Panc1 (cell line): ENCODE measurements at regions not wholly inside any gene's neighbourhood (a gene's known extent, or its start where the extent isn't known, plus 50 kb on each side); places are given as distances from the start of the nearest gene placed in this dataset.
"Not testable (repeated sequence)": the region's sequence is repeated elsewhere in the genome, so short reads cannot be mapped to it uniquely, and the experiment has no call there.

Experiments used
- ATAC-seq: fragments of 200-7000 bp; cut with Tn5 transposase; 2 replicates; pipeline ENCODE4 v1.9.1; 2020; ENCODE audit warnings: mild to moderate bottlenecking, moderate library complexity
- BruUV-seq: library from RNA; stranded (reverse); fragments of 400-500 nt; replicated peaks from 2 replicates; lab custom pipeline; 2021; lab: Mats Ljungman, UMichigan
- CTCF ChIA-PET: fragments of 300-600 bp; sonication (Branson Sonifier 250); formaldehyde crosslinking; loops from one replicate; lab custom pipeline; 2022; ENCODE audit warnings: antibody characterized with exemption; lab: Charles Lee
- POLR2A ChIA-PET: fragments of 300-600 bp; sonication (Branson Sonifier 250); formaldehyde crosslinking; loops from one replicate; lab custom pipeline; 2022; ENCODE audit warnings: antibody characterized with exemption; lab: Charles Lee
- DNase-seq: peaks from one replicate; pipeline ENCODE4 v3.0.0-alpha.2; 2010; ENCODE audit warnings: low read depth, low spot score
- H3K27ac ChIP-seq: 2 replicates; pipeline ENCODE4 v1.5.1; 2011; ENCODE audit warnings: mild to moderate bottlenecking, low read length, inconsistent platforms
- H3K27me3 ChIP-seq: fragments of 200-500 bp; sonication (Bioruptor generic); 2 replicates; pipeline ENCODE4 v1.6.0; 2014; ENCODE audit warnings: low read length, inconsistent platforms; ENCODE audit not compliant: control insufficient read depth, insufficient read depth
- H3K36me3 ChIP-seq: fragments of 200-500 bp; sonication (Bioruptor generic); 2 replicates; pipeline ENCODE4 v1.5.1; 2014; ENCODE audit warnings: inconsistent platforms, mild to moderate bottlenecking, low read length, moderate library complexity; ENCODE audit not compliant: control insufficient read depth, insufficient read depth
- H3K4me1 ChIP-seq: 2 replicates; pipeline ENCODE4 v1.5.1; 2011; ENCODE audit warnings: inconsistent platforms, mild to moderate bottlenecking, low read length, moderate library complexity; ENCODE audit not compliant: control insufficient read depth, insufficient read depth
- H3K4me3 ChIP-seq, 2 experiments: 2 replicates each; pipeline ENCODE4 v1.5.1; 2011 to 2012; ENCODE audit warnings: low read depth in 2 of 2, low read length in 2 of 2, mild to moderate bottlenecking in 2 of 2, inconsistent platforms in 1 of 2, moderate library complexity in 1 of 2
- H3K9me3 ChIP-seq: fragments of 200-500 bp; sonication (Bioruptor generic); 2 replicates; pipeline ENCODE4 v1.5.1; 2014; ENCODE audit warnings: low read depth, mild to moderate bottlenecking, inconsistent platforms, low read length, moderate library complexity; ENCODE audit not compliant: control insufficient read depth, insufficient read depth
- POLR2AphosphoS5 ChIP-seq: IDR thresholded peaks from 2 replicates; pipeline ENCODE4 v1.6.1; 2012; ENCODE audit warnings: mild to moderate bottlenecking, low read depth, low read length, moderate library complexity
- SIN3A ChIP-seq: IDR thresholded peaks from 2 replicates; pipeline ENCODE4 v1.6.1; 2012; ENCODE audit warnings: low read depth, mild to moderate bottlenecking, low read length, moderate library complexity, borderline replicate concordance; ENCODE audit not compliant: insufficient read depth
- TCF7L2 ChIP-seq: IDR thresholded peaks from 2 replicates; pipeline ENCODE4 v1.6.1; 2011; ENCODE audit warnings: mild to moderate bottlenecking, low read depth, low read length, inconsistent platforms
- in situ Hi-C: cut with HindIII; loops from 2 replicates; pipeline ENCODE4 v1.10.0; 2016; ENCODE audit warnings: low sequenced_read_pairs, low pct_unique_long_range_greater_than_20kb
- intact Hi-C: fragments of 100-400 bp; cut with micrococcal nuclease; formaldehyde crosslinking; loops from one replicate; pipeline ENCODE4 v1.10.0; 2022; ENCODE audit not compliant: unreplicated experiment
- TF ChIP-seq, protein P1 (sequence below), 2 experiments: IDR thresholded peaks; 2 replicates each; pipeline ENCODE4 v1.6.1; 2011 to 2012; ENCODE audit warnings: low read depth in 2 of 2, control low read depth in 1 of 2, low read length in 1 of 2, mild to moderate bottlenecking in 1 of 2, moderate library complexity in 1 of 2; ENCODE audit not compliant: insufficient read depth in 1 of 2
- TF ChIP-seq, protein P2 (sequence below): fragments of 450-650 bp; IDR thresholded peaks from 2 replicates; pipeline ENCODE4 v1.5.1; 2017; ENCODE audit warnings: mild to moderate bottlenecking

- Histone ChIP-seq H3K27ac (no peak overlapping the region), H3K27me3 (no peaks in the 10 kb centered on the region), H3K4me1 (no peaks in the 10 kb centered on the region), H3K9me3 (no peaks in the 10 kb centered on the region), H3K4me3 (no peak overlapping the region), H3K36me3 (no peaks in the 10 kb centered on the region)
- ChIA-PET POLR2A (no interaction called here), CTCF (no interaction called here)
- TF ChIP-seq SIN3A, result no peak
- TF ChIP-seq POLR2AphosphoS5, result no peak
- no peak for TF ChIP-seq TCF7L2
- TF ChIP-seq, protein P1, sequence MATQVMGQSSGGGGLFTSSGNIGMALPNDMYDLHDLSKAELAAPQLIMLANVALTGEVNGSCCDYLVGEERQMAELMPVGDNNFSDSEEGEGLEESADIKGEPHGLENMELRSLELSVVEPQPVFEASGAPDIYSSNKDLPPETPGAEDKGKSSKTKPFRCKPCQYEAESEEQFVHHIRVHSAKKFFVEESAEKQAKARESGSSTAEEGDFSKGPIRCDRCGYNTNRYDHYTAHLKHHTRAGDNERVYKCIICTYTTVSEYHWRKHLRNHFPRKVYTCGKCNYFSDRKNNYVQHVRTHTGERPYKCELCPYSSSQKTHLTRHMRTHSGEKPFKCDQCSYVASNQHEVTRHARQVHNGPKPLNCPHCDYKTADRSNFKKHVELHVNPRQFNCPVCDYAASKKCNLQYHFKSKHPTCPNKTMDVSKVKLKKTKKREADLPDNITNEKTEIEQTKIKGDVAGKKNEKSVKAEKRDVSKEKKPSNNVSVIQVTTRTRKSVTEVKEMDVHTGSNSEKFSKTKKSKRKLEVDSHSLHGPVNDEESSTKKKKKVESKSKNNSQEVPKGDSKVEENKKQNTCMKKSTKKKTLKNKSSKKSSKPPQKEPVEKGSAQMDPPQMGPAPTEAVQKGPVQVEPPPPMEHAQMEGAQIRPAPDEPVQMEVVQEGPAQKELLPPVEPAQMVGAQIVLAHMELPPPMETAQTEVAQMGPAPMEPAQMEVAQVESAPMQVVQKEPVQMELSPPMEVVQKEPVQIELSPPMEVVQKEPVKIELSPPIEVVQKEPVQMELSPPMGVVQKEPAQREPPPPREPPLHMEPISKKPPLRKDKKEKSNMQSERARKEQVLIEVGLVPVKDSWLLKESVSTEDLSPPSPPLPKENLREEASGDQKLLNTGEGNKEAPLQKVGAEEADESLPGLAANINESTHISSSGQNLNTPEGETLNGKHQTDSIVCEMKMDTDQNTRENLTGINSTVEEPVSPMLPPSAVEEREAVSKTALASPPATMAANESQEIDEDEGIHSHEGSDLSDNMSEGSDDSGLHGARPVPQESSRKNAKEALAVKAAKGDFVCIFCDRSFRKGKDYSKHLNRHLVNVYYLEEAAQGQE (IDR thresholded peaks at IDR 0.05; ENCODE audit: insufficient read depth in 1 of 2, low read depth in 2 of 2, low read length in 1 of 2), result no peak
- TF ChIP-seq, protein P2, sequence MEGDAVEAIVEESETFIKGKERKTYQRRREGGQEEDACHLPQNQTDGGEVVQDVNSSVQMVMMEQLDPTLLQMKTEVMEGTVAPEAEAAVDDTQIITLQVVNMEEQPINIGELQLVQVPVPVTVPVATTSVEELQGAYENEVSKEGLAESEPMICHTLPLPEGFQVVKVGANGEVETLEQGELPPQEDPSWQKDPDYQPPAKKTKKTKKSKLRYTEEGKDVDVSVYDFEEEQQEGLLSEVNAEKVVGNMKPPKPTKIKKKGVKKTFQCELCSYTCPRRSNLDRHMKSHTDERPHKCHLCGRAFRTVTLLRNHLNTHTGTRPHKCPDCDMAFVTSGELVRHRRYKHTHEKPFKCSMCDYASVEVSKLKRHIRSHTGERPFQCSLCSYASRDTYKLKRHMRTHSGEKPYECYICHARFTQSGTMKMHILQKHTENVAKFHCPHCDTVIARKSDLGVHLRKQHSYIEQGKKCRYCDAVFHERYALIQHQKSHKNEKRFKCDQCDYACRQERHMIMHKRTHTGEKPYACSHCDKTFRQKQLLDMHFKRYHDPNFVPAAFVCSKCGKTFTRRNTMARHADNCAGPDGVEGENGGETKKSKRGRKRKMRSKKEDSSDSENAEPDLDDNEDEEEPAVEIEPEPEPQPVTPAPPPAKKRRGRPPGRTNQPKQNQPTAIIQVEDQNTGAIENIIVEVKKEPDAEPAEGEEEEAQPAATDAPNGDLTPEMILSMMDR, result no peak
- no TSS peak for BruUV-seq
- ATAC-seq (no peak), DNase-seq (no peak)
- intact Hi-C loops (no loop called here), in situ Hi-C loops (no loop called here)
These were observed 755.4 kb downstream of the SLC6A15 start for GRCh38 chr12:84157170-84157569.

DNA sequence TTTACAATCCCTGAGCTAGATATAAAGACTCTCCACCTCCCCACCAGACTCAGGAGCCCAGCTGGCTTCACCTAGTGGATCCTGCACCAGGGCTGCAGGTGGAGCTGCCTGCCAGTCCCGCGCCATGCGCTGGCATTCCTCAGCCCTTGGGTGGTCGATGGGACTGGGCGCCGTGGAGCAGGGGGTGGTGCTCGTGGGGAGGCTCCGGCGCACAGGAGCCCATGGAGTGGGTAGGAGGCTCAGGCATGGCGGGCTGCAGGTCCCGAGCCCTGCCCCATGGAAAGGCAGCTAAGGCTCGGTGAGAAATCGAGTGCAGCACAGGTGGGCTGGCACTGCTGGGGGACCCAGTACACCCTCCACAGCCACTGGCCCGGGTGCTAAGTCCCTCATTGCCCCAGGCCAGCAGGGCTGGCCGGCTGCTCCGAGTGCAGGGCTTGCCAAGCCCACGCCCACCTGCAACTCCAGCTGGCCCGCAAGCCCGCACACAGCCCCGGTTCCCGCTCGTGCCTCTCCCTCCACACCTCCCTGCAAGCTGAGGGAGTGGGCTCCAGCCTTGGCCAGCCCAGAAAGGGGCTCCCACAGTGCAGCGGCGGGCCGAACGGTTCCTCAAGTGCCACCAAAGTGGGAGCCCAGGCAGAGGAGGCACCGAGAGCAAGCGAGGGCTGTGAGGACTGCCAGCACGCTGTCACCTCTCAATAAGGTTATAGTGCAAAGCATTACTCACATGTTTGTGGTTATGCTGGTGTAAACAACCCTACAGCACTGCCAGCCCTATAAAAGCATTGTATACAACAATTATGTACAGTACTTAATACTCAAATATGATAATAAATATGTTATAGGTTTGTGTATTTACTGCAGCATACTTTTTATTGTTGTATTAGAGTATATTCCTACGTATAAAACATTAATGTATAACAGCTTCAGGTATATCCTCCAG lies 757.3 kb downstream of the SLC6A15 start:
- H3K27ac ChIP-seq, DNase-seq, H3K27me3 ChIP-seq, H3K4me1 ChIP-seq, POLR2A ChIA-PET, H3K4me3 ChIP-seq, CTCF ChIA-PET, in situ Hi-C loops, H3K36me3 ChIP-seq, intact Hi-C loops, BruUV-seq, H3K9me3 ChIP-seq: not testable (repeated sequence)
- peak; percentile 51; the same call in 1 of the 2 replicates for ATAC-seq

DNA sequence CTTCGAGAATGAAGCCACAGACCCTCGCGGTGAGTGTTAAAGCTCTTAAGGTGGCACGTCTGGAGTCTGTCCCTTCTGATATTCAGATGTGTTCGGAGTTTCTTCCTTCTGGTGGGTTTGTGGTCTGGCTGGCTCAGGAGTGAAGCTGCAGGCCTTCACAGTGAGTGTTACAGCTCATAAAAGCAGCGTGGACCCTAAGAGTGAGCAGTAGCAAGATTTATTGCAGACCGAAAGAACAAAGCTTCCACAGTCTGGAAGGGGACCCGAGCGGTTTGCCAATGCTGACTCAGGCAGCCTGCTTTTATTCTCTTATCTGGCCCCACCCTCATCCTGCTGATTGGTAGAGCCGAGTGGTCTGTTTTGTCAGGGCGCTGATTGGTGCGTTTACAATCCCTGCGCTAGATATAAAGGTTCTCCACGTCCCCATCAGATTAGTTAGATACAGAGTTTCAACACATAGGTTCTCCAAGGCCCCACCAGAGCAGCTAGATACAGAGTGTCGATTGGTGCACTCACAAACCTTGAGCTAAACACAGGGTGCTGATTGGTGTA lies 758.1 kb downstream of the SLC6A15 start:
- H3K4me3 ChIP-seq, H3K27ac ChIP-seq, DNase-seq, POLR2A ChIA-PET, in situ Hi-C loops, intact Hi-C loops, H3K9me3 ChIP-seq, H3K27me3 ChIP-seq, H3K36me3 ChIP-seq, H3K4me1 ChIP-seq, ATAC-seq, BruUV-seq: not testable (repeated sequence)
- CTCF ChIA-PET, result interaction anchor here (0.7 kb wide), 1 partner anchor 143 kb away, joined by 4 read pairs; no protein-coding TSS in a partner anchor
